Brain microvascular endothelial cell (primary cell): ENCODE measurements at regions not wholly inside any gene's neighbourhood (a gene's known extent, or its start where the extent isn't known, plus 50 kb on each side); places are given as distances from the start of the nearest gene placed in this dataset.

ENCODE experiments used
- DNase-seq: peaks from one replicate; pipeline ENCODE4 v3.0.0-alpha.2; 2020
- H3K27ac ChIP-seq: fragments of 250-450 bp; sonication (Bioruptor Pico); 2 replicates; pipeline ENCODE4 v1.5.1; 2020; ENCODE audit warnings: mild to moderate bottlenecking, moderate library complexity
- H3K27me3 ChIP-seq: fragments of 250-450 bp; sonication (Bioruptor Pico); replicated peaks from 2 replicates; pipeline ENCODE4 v1.5.1; 2020; ENCODE audit warnings: mild to moderate bottlenecking
- H3K36me3 ChIP-seq: fragments of 250-450 bp; sonication (Bioruptor Pico); replicated peaks from 2 replicates; pipeline ENCODE4 v1.5.1; 2020; ENCODE audit warnings: mild to moderate bottlenecking
- H3K4me3 ChIP-seq: 2 replicates; pipeline ENCODE4 v1.5.1; 2011; ENCODE audit warnings: low read depth, mild to moderate bottlenecking, control low read depth, low read length, moderate library complexity
- CTCF ChIP-seq: IDR thresholded peaks from 2 replicates; pipeline ENCODE4 v1.5.1; 2011; ENCODE audit warnings: low read depth, mild to moderate bottlenecking, moderate library complexity, low read length, control low read depth, inconsistent platforms; ENCODE audit errors: missing control alignments
- in situ Hi-C: cut with HindIII; loops from 2 replicates; pipeline ENCODE4 v1.10.0; 2017; ENCODE audit warnings: low sequenced_read_pairs, low pct_ligation_motif_present

GRCh38 chr4:24285759-24286158 lies 298.6 kb downstream of the DHX15 start:
- no peaks in the 10 kb centered on the region for H3K27me3 ChIP-seq

GRCh38 chr4:24282446-24282845 lies 301.9 kb downstream of the DHX15 start:
- Histone ChIP-seq H3K27me3 (no peaks in the 10 kb centered on the region), H3K4me3 (no peak overlapping the region), H3K36me3 (no peaks in the 10 kb centered on the region), H3K27ac (no peak overlapping the region)
- in situ Hi-C loops: no loop called here
- no peak for TF ChIP-seq CTCF
- DNase-seq: no peak

More at GRCh38 chr4:24285759-24286158, 298.6 kb downstream of the DHX15 start:
- in situ Hi-C loops: no loop called here
- H3K27ac ChIP-seq: no peak overlapping the region
- no peak overlapping the region for H3K4me3 ChIP-seq
- TF ChIP-seq CTCF: no peak
- DNase-seq: no peak
- no peaks in the 10 kb centered on the region for H3K36me3 ChIP-seq

GRCh38 chr4:24279911-24280375 lies 304.4 kb downstream of the DHX15 start:
- no peak for TF ChIP-seq CTCF
- Histone ChIP-seq H3K36me3 (no peaks in the 10 kb centered on the region), H3K27me3 (no peaks in the 10 kb centered on the region), H3K27ac (no peak overlapping the region), H3K4me3 (no peak overlapping the region)
- in situ Hi-C loops: no loop called here
- no peak for DNase-seq

- DNase-seq: no peak
- Histone ChIP-seq H3K36me3 (no peaks in the 10 kb centered on the region), H3K27me3 (no peaks in the 10 kb centered on the region), H3K27ac (no peak overlapping the region), H3K4me3 (no peak overlapping the region)
- in situ Hi-C loops: no loop called here
- TF ChIP-seq CTCF: no peak
These were observed 304.9 kb downstream of the DHX15 start for GRCh38 chr4:24279469-24279868.

- TF ChIP-seq CTCF: no peak
- in situ Hi-C loops: no loop called here
- peak; percentile 13 for DNase-seq
- Histone ChIP-seq H3K27ac (no peak overlapping the region), H3K4me3 (no peak overlapping the region), H3K27me3 (no peaks in the 10 kb centered on the region), H3K36me3 (no peaks in the 10 kb centered on the region)
These were observed 305.7 kb downstream of the DHX15 start for GRCh38 chr4:24278693-24279092.

- in situ Hi-C loops: no loop called here
- no peak for TF ChIP-seq CTCF
- Histone ChIP-seq H3K27me3 (no peaks in the 10 kb centered on the region), H3K36me3 (no peaks in the 10 kb centered on the region), H3K4me3 (no peak overlapping the region), H3K27ac (no peak overlapping the region)
- peak; percentile 14 for DNase-seq
These were observed 309.9 kb downstream of the DHX15 start for GRCh38 chr4:24274381-24274941.
